ENCODE measurements at regions not wholly inside any gene's neighbourhood (a gene's known extent, or its start where the extent isn't known, plus 50 kb on each side); places are given as distances from the start of the nearest gene placed in this dataset.
"Not testable (repeated sequence)": the region's sequence is repeated elsewhere in the genome, so short reads cannot be mapped to it uniquely, and the experiment has no call there.

GRCh38 chr16:14384745-14385144 lies 245.3 kb downstream of the PARN start:
- FAIRE-seq, result no peak

- FAIRE-seq, result not testable (repeated sequence)
Observed at GRCh38 chr16:14383844-14384243, 246.2 kb downstream of the PARN start.

GRCh38 chr16:14378689-14379467 lies 251.2 kb downstream of the PARN start:
- FAIRE-seq, result no peak

GRCh38 chr16:14378131-14378551 lies 251.9 kb downstream of the PARN start:
- FAIRE-seq, result peak; percentile 88

GRCh38 chr16:14377326-14377725 lies 252.7 kb downstream of the PARN start:
- no peak for FAIRE-seq

GRCh38 chr16:14375132-14375491 lies 254.9 kb downstream of the PARN start:
- FAIRE-seq, result no peak

- FAIRE-seq, result no peak
Observed at GRCh38 chr16:14374451-14375131, 255.5 kb downstream of the PARN start.

GRCh38 chr16:14373896-14374295 lies 256.2 kb downstream of the PARN start:
- FAIRE-seq, result no peak

- FAIRE-seq, result no peak
Observed at GRCh38 chr16:14373406-14373805, 256.7 kb downstream of the PARN start.

GRCh38 chr16:14372471-14372870 lies 257.6 kb downstream of the PARN start:
- FAIRE-seq, result no peak

- no peak for FAIRE-seq
Observed at GRCh38 chr16:14371778-14372431, 258.2 kb downstream of the PARN start.

GRCh38 chr16:14370736-14371234 lies 259.3 kb downstream of the PARN start:
- no peak for FAIRE-seq

GRCh38 chr16:14369734-14370598 lies 260.1 kb downstream of the PARN start:
- FAIRE-seq, result no peak

GRCh38 chr16:14368399-14368798 lies 261.7 kb downstream of the PARN start:
- FAIRE-seq, result no peak

- no peak for FAIRE-seq
Observed at GRCh38 chr16:14366974-14367707, 262.9 kb downstream of the PARN start.

GRCh38 chr16:14366447-14366846 lies 263.6 kb downstream of the PARN start:
- no peak for FAIRE-seq

- no peak for FAIRE-seq
Observed at GRCh38 chr16:14365200-14365851, 264.7 kb downstream of the PARN start.

- FAIRE-seq, result no peak
Observed at GRCh38 chr16:14364386-14365199, 265.5 kb downstream of the PARN start.

GRCh38 chr16:14364112-14364385 lies 266.0 kb downstream of the PARN start:
- no peak for FAIRE-seq

GRCh38 chr16:14362774-14363371 lies 267.2 kb downstream of the PARN start:
- no peak for FAIRE-seq
